Body of pancreas (tissue), 4 donors: ENCODE measurements at regions not wholly inside any gene's neighbourhood (a gene's known extent, or its start where the extent isn't known, plus 50 kb on each side); places are given as distances from the start of the nearest gene placed in this dataset.
"Not testable (repeated sequence)": the region's sequence is repeated elsewhere in the genome, so short reads cannot be mapped to it uniquely, and the experiment has no call there.

Experiments used
- ATAC-seq: fragments of 150-250 bp; one replicate; pipeline ENCODE4 v1.9.1; 2016
- DNase-seq, 4 donors: peaks; one replicate each; pipeline ENCODE4 v3.0.0-alpha.2; 2019
- H3K27ac ChIP-seq, 4 donors: fragments of 200-600 bp; sonication (generic); 1 replicate in 3 of 4; 2 replicates in 1 of 4; pipeline versions ENCODE4 v1.5.1 to v1.6.1; 2016 to 2019; ENCODE audit warnings: mild to moderate bottlenecking in 1 of 4, mixed read lengths in 1 of 4, moderate library complexity in 1 of 4
- H3K27me3 ChIP-seq, 2 donors: fragments of 200-600 bp; sonication (generic); one replicate each; pipeline ENCODE4 v1.6.0; 2016; ENCODE audit warnings: mild to moderate bottlenecking in 1 of 2
- H3K36me3 ChIP-seq, 2 donors: fragments of 200-600 bp; sonication (generic); replicated peaks in 1 of 2; 2 replicates each; pipeline ENCODE4 v1.5.1; 2016; ENCODE audit warnings: low read depth in 2 of 2; ENCODE audit not compliant: insufficient read depth in 1 of 2
- H3K4me1 ChIP-seq: fragments of 200-600 bp; sonication (generic); one replicate; pipeline ENCODE4 v1.6.0; 2016
- H3K4me3 ChIP-seq, 2 donors: fragments of 200-600 bp; sonication (generic); 1 replicate in 1 of 2; 2 replicates in 1 of 2; pipeline ENCODE4 v1.5.1; 2016 to 2019
- H3K9me3 ChIP-seq, 3 donors: fragments of 200-600 bp; sonication (generic); 1 replicate in 2 of 3; 2 replicates in 1 of 3; pipeline ENCODE4 v1.5.1; 2016
- POLR2A ChIP-seq, 3 donors: fragments of 450-650 bp; IDR thresholded peaks; one replicate each; pipeline ENCODE4 v1.6.1; 2016; ENCODE audit warnings: antibody characterized with exemption in 3 of 3, mild to moderate bottlenecking in 2 of 3
- WGBS, 2 donors: methylation state at CpG; one replicate each; pipeline ENCODE4 v1.1.5; 2017; 5-methylcytosine and 5-hydroxymethylcytosine counted together
- intact Hi-C: fragments of 100-400 bp; cut with DNase I; formaldehyde crosslinking; loops from one replicate; pipeline ENCODE4 v1.15.1; 2023
- TF ChIP-seq, protein P1 (sequence below), 7 experiments: fragments of 450-650 bp in 4 of 7; fragments of 200-600 bp in 3 of 7; sonication (generic) in 3 of 7; IDR thresholded peaks; one replicate each; pipeline ENCODE4 v1.5.1; 2016 to 2019; ENCODE audit warnings: antibody characterized with exemption in 7 of 7

DNA sequence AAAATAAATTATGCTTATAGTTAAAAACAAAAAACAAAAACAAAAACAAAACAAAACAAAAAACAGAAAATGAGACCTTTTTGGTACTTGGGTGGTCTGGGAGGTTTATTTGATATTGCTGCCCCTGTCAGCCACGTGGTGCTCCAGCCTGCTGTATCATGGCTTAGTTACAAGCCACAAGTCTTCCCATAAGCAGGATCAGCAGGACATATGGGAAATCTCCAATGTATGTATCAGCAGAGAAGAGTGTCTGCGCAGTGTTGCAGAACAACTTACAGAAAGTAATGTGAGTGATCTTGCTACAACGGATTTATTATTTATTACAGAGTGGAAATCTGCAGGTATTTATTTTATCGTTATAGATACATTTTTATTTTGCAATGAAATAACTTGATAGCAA, 423.0 kb upstream of the TMPRSS15 start:
- ATAC-seq (no peak), DNase-seq (no peak)
- Histone ChIP-seq H3K4me3 (no peak overlapping the region), H3K9me3 (no peaks in the 10 kb centered on the region), H3K27ac (no peak overlapping the region), H3K4me1 (no peaks in the 10 kb centered on the region), H3K36me3 (no peaks in the 10 kb centered on the region), H3K27me3 (no peaks in the 10 kb centered on the region)
- TF ChIP-seq POLR2A (IDR thresholded peaks at IDR 0.05): no peak
- TF ChIP-seq, protein P1, sequence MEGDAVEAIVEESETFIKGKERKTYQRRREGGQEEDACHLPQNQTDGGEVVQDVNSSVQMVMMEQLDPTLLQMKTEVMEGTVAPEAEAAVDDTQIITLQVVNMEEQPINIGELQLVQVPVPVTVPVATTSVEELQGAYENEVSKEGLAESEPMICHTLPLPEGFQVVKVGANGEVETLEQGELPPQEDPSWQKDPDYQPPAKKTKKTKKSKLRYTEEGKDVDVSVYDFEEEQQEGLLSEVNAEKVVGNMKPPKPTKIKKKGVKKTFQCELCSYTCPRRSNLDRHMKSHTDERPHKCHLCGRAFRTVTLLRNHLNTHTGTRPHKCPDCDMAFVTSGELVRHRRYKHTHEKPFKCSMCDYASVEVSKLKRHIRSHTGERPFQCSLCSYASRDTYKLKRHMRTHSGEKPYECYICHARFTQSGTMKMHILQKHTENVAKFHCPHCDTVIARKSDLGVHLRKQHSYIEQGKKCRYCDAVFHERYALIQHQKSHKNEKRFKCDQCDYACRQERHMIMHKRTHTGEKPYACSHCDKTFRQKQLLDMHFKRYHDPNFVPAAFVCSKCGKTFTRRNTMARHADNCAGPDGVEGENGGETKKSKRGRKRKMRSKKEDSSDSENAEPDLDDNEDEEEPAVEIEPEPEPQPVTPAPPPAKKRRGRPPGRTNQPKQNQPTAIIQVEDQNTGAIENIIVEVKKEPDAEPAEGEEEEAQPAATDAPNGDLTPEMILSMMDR (IDR thresholded peaks at IDR 0.05): no peak
- intact Hi-C loops: no loop called here
- 52 to 54% methylated on average over 4 of the region's 4 CpGs for WGBS, 2 donors

DNA sequence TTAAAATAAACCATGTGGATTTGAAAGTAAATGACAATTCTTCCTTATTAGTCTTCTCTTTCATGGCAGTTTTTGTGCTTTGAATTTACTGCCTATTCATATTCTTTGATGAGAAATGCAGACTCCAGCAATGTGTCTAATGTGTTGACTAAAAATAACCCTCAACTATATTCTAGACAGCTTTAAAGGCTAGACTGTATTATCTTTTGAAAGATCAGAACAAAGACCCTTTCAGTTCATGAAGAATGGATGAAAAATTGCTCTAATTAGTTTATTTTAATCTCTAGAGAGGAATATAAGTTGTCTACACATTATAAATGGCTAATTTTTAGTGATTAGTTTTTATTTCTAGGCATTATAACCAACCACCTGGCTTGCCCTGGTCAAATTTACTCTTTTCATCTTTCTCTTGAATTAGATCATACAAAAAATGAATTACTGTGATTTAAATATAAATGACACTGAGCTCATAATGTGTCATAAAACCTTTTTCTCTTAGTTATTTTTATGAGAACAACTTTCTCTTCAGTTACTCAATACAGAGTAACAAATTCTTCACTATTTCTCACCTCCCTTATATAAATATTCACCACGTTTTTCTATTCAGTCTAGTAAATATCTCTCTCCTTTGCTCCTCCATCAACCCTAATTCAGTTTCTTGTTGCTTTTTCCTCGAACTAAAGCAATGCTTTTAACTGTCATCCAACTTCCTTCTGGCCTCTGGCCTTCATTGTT, 428.5 kb upstream of the TMPRSS15 start:
- intact Hi-C loops: no loop called here
- 21 to 33% methylated on average over 2 of the region's 2 CpGs for WGBS, 2 donors
- DNase-seq (no peak), ATAC-seq (no peak)
- Histone ChIP-seq H3K4me1 (no peaks in the 10 kb centered on the region), H3K27ac (no peak overlapping the region), H3K9me3 (no peaks in the 10 kb centered on the region), H3K27me3 (no peaks in the 10 kb centered on the region), H3K36me3 (no peaks in the 10 kb centered on the region), H3K4me3 (no peak overlapping the region)
- TF ChIP-seq, protein P1 (IDR thresholded peaks at IDR 0.05): no peak
- no peak for TF ChIP-seq POLR2A (IDR thresholded peaks at IDR 0.05)

DNA sequence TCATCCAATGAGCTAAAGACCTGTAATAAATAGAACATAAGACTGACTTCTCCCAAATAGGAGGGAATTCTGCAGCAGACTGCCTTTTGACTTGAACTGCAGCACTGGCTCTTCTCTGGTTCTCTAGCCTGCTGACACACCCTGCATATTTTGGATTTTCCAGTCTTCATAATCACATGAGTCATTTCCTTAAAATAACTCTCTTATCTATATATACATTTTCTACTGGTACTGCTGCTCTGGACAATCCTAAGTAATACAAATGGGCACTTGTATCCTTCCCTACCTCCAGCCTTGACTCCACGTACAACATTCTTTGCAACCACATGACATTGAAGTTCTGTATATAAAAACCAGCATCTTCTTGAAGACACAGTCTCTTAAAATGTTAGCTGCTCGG, 429.4 kb upstream of the TMPRSS15 start:
- intact Hi-C loops: no loop called here
- Histone ChIP-seq H3K9me3 (no peaks in the 10 kb centered on the region), H3K4me1 (no peaks in the 10 kb centered on the region), H3K4me3 (no peak overlapping the region), H3K36me3 (no peaks in the 10 kb centered on the region), H3K27me3 (no peaks in the 10 kb centered on the region), H3K27ac (no peak overlapping the region)
- DNase-seq (no peak), ATAC-seq (no peak)
- WGBS, 2 donors: 37 to 45% methylated on average over 2 of the region's 2 CpGs
- TF ChIP-seq POLR2A (IDR thresholded peaks at IDR 0.05): no peak
- TF ChIP-seq, protein P1 (IDR thresholded peaks at IDR 0.05): no peak

- H3K27me3 ChIP-seq, H3K9me3 ChIP-seq, DNase-seq, H3K27ac ChIP-seq, ATAC-seq, H3K4me1 ChIP-seq, H3K4me3 ChIP-seq, H3K36me3 ChIP-seq, intact Hi-C loops: not testable (repeated sequence)
- 56 to 62% methylated on average over 2 of the region's 2 CpGs for WGBS, 2 donors
Observed at GRCh38 chr21:18834121-18834520, 430.5 kb upstream of the TMPRSS15 start.

GRCh38 chr21:18840239-18840638, 436.7 kb upstream of the TMPRSS15 start:
- no peaks in the 10 kb centered on the region for H3K27me3 ChIP-seq
- TF ChIP-seq POLR2A (IDR thresholded peaks at IDR 0.05): no peak
- TF ChIP-seq, protein P1 (IDR thresholded peaks at IDR 0.05): no peak
- 55 to 69% methylated on average over 1 of the region's 1 CpG for WGBS, 2 donors
- H3K27ac ChIP-seq: no peak overlapping the region
- no peak for DNase-seq
- H3K4me3 ChIP-seq: no peak overlapping the region
- H3K4me1 ChIP-seq: no peaks in the 10 kb centered on the region
- H3K9me3 ChIP-seq: no peaks in the 10 kb centered on the region
- H3K36me3 ChIP-seq: no peaks in the 10 kb centered on the region
- intact Hi-C loops: no loop called here
- no peak for ATAC-seq

DNA sequence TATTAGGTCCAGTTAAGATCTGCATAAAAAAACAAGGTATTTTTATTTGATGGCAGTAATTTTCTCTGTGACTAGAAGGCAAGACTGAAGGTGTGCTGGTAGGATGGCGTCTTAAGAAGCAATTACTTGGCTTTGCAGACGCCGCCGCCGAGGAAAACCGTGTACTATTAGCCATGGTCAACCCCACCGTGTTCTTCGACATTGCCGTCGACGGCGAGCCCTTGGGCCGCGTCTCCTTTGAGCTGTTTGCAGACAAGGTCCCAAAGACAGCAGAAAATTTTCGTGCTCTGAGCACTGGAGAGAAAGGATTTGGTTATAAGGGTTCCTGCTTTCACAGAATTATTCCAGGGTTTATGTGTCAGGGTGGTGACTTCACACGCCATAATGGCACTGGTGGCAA, 454.0 kb upstream of the TMPRSS15 start:
- H3K27ac ChIP-seq, DNase-seq, H3K27me3 ChIP-seq, intact Hi-C loops, H3K4me3 ChIP-seq, H3K36me3 ChIP-seq, H3K9me3 ChIP-seq, ATAC-seq, H3K4me1 ChIP-seq: not testable (repeated sequence)
- 72 to 82% methylated on average over 16 of the region's 16 CpGs for WGBS, 2 donors
